ENCODE measurements at regions not wholly inside any gene's neighbourhood (a gene's known extent, or its start where the extent isn't known, plus 50 kb on each side); places are given as distances from the start of the nearest gene placed in this dataset.

DNA sequence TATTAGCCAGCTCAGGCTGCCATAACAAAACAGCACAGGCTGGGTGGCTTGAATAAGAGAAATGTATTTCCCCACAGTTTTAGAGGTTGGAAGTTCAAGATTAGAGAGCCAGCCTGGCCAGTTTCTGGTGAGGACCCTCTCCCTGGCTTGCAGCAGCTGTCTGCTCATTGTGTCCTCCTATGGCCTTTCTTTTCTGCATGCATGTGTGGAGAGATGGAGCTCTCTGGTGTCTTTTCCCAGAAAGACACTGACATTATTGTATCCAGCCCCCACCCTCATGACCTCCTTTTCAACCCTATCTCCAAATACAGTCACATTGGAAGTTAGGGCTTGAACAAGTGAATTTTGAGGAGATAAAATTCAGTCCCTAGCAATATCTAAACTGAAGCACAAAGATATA lies 263.8 kb upstream of the PABPC4L start:
- TF ChIP-seq, protein P1, sequence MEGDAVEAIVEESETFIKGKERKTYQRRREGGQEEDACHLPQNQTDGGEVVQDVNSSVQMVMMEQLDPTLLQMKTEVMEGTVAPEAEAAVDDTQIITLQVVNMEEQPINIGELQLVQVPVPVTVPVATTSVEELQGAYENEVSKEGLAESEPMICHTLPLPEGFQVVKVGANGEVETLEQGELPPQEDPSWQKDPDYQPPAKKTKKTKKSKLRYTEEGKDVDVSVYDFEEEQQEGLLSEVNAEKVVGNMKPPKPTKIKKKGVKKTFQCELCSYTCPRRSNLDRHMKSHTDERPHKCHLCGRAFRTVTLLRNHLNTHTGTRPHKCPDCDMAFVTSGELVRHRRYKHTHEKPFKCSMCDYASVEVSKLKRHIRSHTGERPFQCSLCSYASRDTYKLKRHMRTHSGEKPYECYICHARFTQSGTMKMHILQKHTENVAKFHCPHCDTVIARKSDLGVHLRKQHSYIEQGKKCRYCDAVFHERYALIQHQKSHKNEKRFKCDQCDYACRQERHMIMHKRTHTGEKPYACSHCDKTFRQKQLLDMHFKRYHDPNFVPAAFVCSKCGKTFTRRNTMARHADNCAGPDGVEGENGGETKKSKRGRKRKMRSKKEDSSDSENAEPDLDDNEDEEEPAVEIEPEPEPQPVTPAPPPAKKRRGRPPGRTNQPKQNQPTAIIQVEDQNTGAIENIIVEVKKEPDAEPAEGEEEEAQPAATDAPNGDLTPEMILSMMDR (IDR thresholded peaks at IDR 0.05; ENCODE audit: insufficient read depth, low read length, poor library complexity, severe bottlenecking): no peak
- TF ChIP-seq EZH2phosphoT487 (conservative IDR thresholded peaks at IDR 0.05; ENCODE audit: low read length): no peak

All from SU-DHL-6 (cell line).